B cell (primary cell): ENCODE measurements at regions not wholly inside any gene's neighbourhood (a gene's known extent, or its start where the extent isn't known, plus 50 kb on each side); places are given as distances from the start of the nearest gene placed in this dataset.
"Not testable (repeated sequence)": the region's sequence is repeated elsewhere in the genome, so short reads cannot be mapped to it uniquely, and the experiment has no call there.

Experiments
- ATAC-seq: fragments of 200-7000 bp; cut with Tn5 transposase; one replicate; pipeline ENCODE4 v1.10.0; 2021; ENCODE audit warnings: low read depth, mild to moderate bottlenecking, moderate number of reproducible peaks, moderate library complexity
- CTCF ChIA-PET: fragments of 350-600 bp; sonication (Branson Sonifier 250); formaldehyde crosslinking; loops from one replicate; lab custom pipeline; 2021; ENCODE audit warnings: antibody characterized with exemption, inconsistent platforms; lab: Charles Lee
- POLR2A ChIA-PET: fragments of 350-600 bp; sonication (Branson Sonifier 250); formaldehyde crosslinking; loops from one replicate; lab custom pipeline; 2021; ENCODE audit warnings: antibody characterized with exemption; lab: Charles Lee
- DNase-seq: peaks from one replicate; pipeline ENCODE4 v3.0.0; 2013
- H2AFZ ChIP-seq: 2 replicates; pipeline ENCODE4 v1.6.1; 2012; ENCODE audit warnings: mild to moderate bottlenecking, low read depth, low read length; ENCODE audit not compliant: insufficient read depth, poor library complexity, severe bottlenecking
- H3K27ac ChIP-seq, 2 donors: 1 replicate in 1 of 2; 2 replicates in 1 of 2; pipeline ENCODE4 v1.5.1; 2012 to 2013; ENCODE audit warnings: low read length in 2 of 2, mild to moderate bottlenecking in 2 of 2, moderate library complexity in 1 of 2
- H3K27me3 ChIP-seq, 4 experiments: fragments of 200-600 bp in 1 of 4; sonication (generic) in 1 of 4; replicated peaks in 1 of 4; 1 replicate in 2 of 4; 2 replicates in 2 of 4; pipeline versions ENCODE4 v1.6.1 to v1.7.0; 2013 to 2016; ENCODE audit warnings: low read length in 3 of 4, mild to moderate bottlenecking in 2 of 4, mixed read lengths in 1 of 4, moderate library complexity in 1 of 4; ENCODE audit not compliant: insufficient read depth in 4 of 4, control insufficient read depth in 3 of 4; ENCODE audit errors: control extremely low read depth in 1 of 4
- H3K36me3 ChIP-seq, 2 experiments: replicated peaks in 1 of 2; 1 replicate in 1 of 2; 2 replicates in 1 of 2; pipeline versions ENCODE4 v1.6.1 to v1.7.1; 2013; ENCODE audit warnings: low read length in 1 of 2; ENCODE audit not compliant: insufficient read depth in 2 of 2, control insufficient read depth in 1 of 2; ENCODE audit errors: control extremely low read depth in 1 of 2, extremely low read depth in 1 of 2
- H3K4me1 ChIP-seq, 2 donors: fragments of 200-600 bp in 1 of 2; sonication (generic) in 1 of 2; 1 replicate in 1 of 2; 2 replicates in 1 of 2; pipeline versions ENCODE4 v1.5.1 to v1.6.1; 2013 to 2017; ENCODE audit warnings: low read length in 2 of 2; ENCODE audit not compliant: control insufficient read depth in 2 of 2, insufficient read depth in 2 of 2
- H3K4me2 ChIP-seq: replicated peaks from 2 replicates; pipeline ENCODE3; 2012; ENCODE audit warnings: mild to moderate bottlenecking, low read depth, low read length; ENCODE audit not compliant: poor library complexity, severe bottlenecking
- H3K4me3 ChIP-seq, 5 experiments: fragments of 200-600 bp in 1 of 5; sonication (generic) in 1 of 5; 1 replicate in 3 of 5; 2 replicates in 2 of 5; pipeline versions ENCODE4 v1.5.1 to v1.7.0; 2011 to 2016; ENCODE audit warnings: low read length in 4 of 5, mild to moderate bottlenecking in 4 of 5, low read depth in 2 of 5, control low read depth in 1 of 5, moderate library complexity in 1 of 5; ENCODE audit not compliant: insufficient read depth in 1 of 5; ENCODE audit errors: control extremely low read depth in 1 of 5, extremely low read depth in 1 of 5
- H3K79me2 ChIP-seq: fragments of 200-600 bp; sonication (generic); one replicate; pipeline ENCODE4 v1.6.0; 2016; ENCODE audit warnings: low read length; ENCODE audit not compliant: control insufficient read depth, insufficient read depth
- H3K9ac ChIP-seq: fragments of 200-600 bp; sonication (generic); 2 replicates; pipeline ENCODE4 v1.6.1; 2017; ENCODE audit warnings: mild to moderate bottlenecking, low read length, moderate library complexity
- H3K9me3 ChIP-seq, 3 donors: one replicate each; pipeline versions ENCODE4 v1.6.1 to v1.7.1; 2013; ENCODE audit warnings: low read length in 2 of 3; ENCODE audit not compliant: control insufficient read depth in 2 of 3, insufficient read depth in 1 of 3; ENCODE audit errors: control extremely low read depth in 1 of 3
- H4K20me1 ChIP-seq: 2 replicates; pipeline ENCODE4 v1.6.0; 2012; ENCODE audit warnings: mild to moderate bottlenecking, low read length; ENCODE audit not compliant: insufficient read depth, control insufficient read depth, poor library complexity, severe bottlenecking
- H3K27ac Mint-ChIP-seq: one replicate; pipeline ENCODE4 v1.8.0; 2021; ENCODE audit warnings: mixed read lengths
- H3K27me3 Mint-ChIP-seq: one replicate; pipeline ENCODE4 v1.8.0; 2021; ENCODE audit warnings: mixed read lengths
- H3K4me1 Mint-ChIP-seq: one replicate; pipeline ENCODE4 v1.8.0; 2021; ENCODE audit warnings: mixed read lengths
- H3K4me3 Mint-ChIP-seq: one replicate; pipeline ENCODE4 v1.8.0; 2021; ENCODE audit warnings: mixed read lengths
- H3K9me3 Mint-ChIP-seq: one replicate; pipeline ENCODE4 v1.8.0; 2022; ENCODE audit warnings: mixed read lengths; ENCODE audit not compliant: insufficient read depth
- EZH2 ChIP-seq: IDR thresholded peaks from 2 replicates; pipeline ENCODE4 v1.6.1; 2012; ENCODE audit warnings: borderline replicate concordance, low read depth, mild to moderate bottlenecking, moderate library complexity, low read length; ENCODE audit not compliant: insufficient read depth, poor library complexity, severe bottlenecking
- WGBS: methylation state at CpG from one replicate; pipeline ENCODE4 v1.1.5; 2013; ENCODE audit warnings: missing lambda C conversion rate; ENCODE audit not compliant: insufficient coverage; 5-methylcytosine and 5-hydroxymethylcytosine counted together
- intact Hi-C: fragments of 100-400 bp; cut with micrococcal nuclease; formaldehyde crosslinking; loops from one replicate; pipeline ENCODE4 v1.10.0; 2022
- TF ChIP-seq, protein P1 (sequence below): fragments of 200-600 bp; IDR thresholded peaks from one replicate; pipeline ENCODE4 v1.8.0; 2022; ENCODE audit warnings: antibody characterized with exemption, mild to moderate bottlenecking

DNA sequence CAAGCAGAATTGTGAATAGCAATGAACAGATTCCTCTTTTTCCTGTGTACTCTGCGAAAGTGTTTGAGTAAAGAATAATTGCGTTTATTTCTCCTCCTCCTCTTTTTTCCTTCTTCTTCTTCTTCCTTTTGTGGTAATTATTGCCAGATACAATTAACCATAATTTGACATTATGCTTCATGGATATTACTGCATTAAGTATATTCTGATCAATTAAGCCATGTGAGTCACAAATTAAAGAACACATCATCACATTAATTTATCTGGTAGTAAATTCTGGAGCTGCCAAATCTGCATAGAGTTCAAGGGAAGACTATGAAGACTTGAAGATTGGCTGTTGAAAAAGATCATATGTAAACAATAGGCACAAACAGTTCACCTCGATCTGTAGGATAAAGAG lies 72.9 kb upstream of the TFPI start:
- no peak overlapping the region for H3K9ac ChIP-seq
- H3K4me3 Mint-ChIP-seq = no peak overlapping the region
- no peak for ATAC-seq
- no peaks in the 10 kb centered on the region for H3K4me1 Mint-ChIP-seq
- no peaks in the 10 kb centered on the region for H3K4me1 ChIP-seq
- POLR2A ChIA-PET = no interaction called here
- peaks cover 2% of the 10 kb centered on the region for H3K9me3 Mint-ChIP-seq
- no peak overlapping the region for H3K4me2 ChIP-seq
- CTCF ChIA-PET = no interaction called here
- H4K20me1 ChIP-seq = no peaks in the 10 kb centered on the region
- no peaks in the 10 kb centered on the region for H3K27me3 ChIP-seq
- intact Hi-C loops = no loop called here
- peaks cover 0 to 10% (median 0%) of the 10 kb centered on the region in 3 donors for H3K9me3 ChIP-seq
- H3K27me3 Mint-ChIP-seq = no peaks in the 10 kb centered on the region
- H3K27ac Mint-ChIP-seq = no peak overlapping the region
- no peak for DNase-seq
- no peak overlapping the region for H2AFZ ChIP-seq
- no peaks in the 10 kb centered on the region for H3K79me2 ChIP-seq
- no peaks in the 10 kb centered on the region for H3K36me3 ChIP-seq
- H3K27ac ChIP-seq = no peak overlapping the region
- WGBS = no CpG with 5 or more reads among the region's 3 CpGs
- no peak overlapping the region for H3K4me3 ChIP-seq
- TF ChIP-seq, protein P1, sequence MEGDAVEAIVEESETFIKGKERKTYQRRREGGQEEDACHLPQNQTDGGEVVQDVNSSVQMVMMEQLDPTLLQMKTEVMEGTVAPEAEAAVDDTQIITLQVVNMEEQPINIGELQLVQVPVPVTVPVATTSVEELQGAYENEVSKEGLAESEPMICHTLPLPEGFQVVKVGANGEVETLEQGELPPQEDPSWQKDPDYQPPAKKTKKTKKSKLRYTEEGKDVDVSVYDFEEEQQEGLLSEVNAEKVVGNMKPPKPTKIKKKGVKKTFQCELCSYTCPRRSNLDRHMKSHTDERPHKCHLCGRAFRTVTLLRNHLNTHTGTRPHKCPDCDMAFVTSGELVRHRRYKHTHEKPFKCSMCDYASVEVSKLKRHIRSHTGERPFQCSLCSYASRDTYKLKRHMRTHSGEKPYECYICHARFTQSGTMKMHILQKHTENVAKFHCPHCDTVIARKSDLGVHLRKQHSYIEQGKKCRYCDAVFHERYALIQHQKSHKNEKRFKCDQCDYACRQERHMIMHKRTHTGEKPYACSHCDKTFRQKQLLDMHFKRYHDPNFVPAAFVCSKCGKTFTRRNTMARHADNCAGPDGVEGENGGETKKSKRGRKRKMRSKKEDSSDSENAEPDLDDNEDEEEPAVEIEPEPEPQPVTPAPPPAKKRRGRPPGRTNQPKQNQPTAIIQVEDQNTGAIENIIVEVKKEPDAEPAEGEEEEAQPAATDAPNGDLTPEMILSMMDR = no peak
- TF ChIP-seq EZH2 = no peak

GRCh38 chr2:187636731-187637391 lies 82.6 kb upstream of the TFPI start:
- H2AFZ ChIP-seq, H3K4me3 Mint-ChIP-seq, H3K4me3 ChIP-seq, H3K36me3 ChIP-seq, H3K4me1 Mint-ChIP-seq, DNase-seq, H3K27me3 ChIP-seq, H3K4me2 ChIP-seq, H3K27ac ChIP-seq, intact Hi-C loops, H3K9ac ChIP-seq, H3K9me3 ChIP-seq, H4K20me1 ChIP-seq, POLR2A ChIA-PET, H3K27ac Mint-ChIP-seq, ATAC-seq, H3K4me1 ChIP-seq, H3K79me2 ChIP-seq, H3K27me3 Mint-ChIP-seq, H3K9me3 Mint-ChIP-seq, CTCF ChIA-PET: not testable (repeated sequence)
- WGBS = 95% methylated on average over 31 of the region's 53 CpGs

GRCh38 chr2:187637392-187637740 lies 83.1 kb upstream of the TFPI start:
- H3K27me3 ChIP-seq, H3K79me2 ChIP-seq, H3K4me2 ChIP-seq, POLR2A ChIA-PET, H3K4me1 ChIP-seq, intact Hi-C loops, H3K4me3 ChIP-seq, H3K36me3 ChIP-seq, H3K9ac ChIP-seq, H3K9me3 Mint-ChIP-seq, H2AFZ ChIP-seq, H3K4me1 Mint-ChIP-seq, H4K20me1 ChIP-seq, CTCF ChIA-PET, H3K27me3 Mint-ChIP-seq, DNase-seq, H3K27ac ChIP-seq, ATAC-seq, H3K4me3 Mint-ChIP-seq, H3K27ac Mint-ChIP-seq, H3K9me3 ChIP-seq: not testable (repeated sequence)
- 94% methylated on average over 16 of the region's 19 CpGs for WGBS
